ENCODE measurements at regions not wholly inside any gene's neighbourhood (a gene's known extent, or its start where the extent isn't known, plus 50 kb on each side); places are given as distances from the start of the nearest gene placed in this dataset.

DNA sequence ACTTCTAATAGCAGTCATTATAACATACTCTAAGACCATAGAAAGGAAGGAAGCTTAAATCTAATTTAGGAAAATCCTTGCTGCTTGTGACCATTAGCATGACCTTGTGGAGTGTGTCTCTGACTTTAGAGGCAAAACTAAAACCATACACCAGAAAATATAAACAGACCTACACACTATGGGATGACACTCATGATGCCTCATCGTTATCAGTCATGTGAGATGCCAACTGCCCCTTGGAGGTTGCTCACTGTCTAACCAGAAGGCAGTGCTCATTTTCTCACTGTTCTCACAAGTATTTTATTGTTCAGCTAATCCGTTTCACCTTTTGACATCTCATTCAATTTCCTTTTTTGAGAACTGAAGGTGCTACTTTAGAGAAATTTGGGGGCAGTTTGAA is 376.9 kb downstream of the RND3 start:
- DNase-seq = no peak
- Mint-ChIP-seq H3K36me3 (no peaks in the 10 kb centered on the region), H3K9me3 (peaks cover 0 to 23% (median 4%) of the 10 kb centered on the region in 7 donors)

DNA sequence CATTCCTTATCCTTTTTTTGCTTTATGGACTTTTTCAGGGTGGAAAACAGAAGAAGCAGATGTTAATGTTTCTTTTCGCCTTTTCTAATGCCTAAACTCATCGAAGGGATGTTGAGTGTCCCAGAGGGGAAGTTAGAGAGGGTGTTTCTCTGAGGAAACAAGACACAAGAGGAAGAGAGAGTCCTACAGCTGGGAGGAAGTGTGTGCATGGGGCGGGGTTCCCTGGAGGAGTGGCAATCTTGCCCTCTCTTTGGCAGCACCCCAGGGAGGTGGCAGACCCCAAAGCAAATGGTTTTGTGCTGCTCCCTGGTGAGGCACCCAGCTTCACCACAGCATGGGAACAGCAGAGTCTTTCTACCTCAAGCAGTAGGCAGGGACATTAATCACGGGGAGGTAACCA is 377.6 kb downstream of the RND3 start:
- Mint-ChIP-seq H3K27ac (no peak overlapping the region), H3K27me3 (no peaks in the 10 kb centered on the region), H3K36me3 (no peaks in the 10 kb centered on the region), H3K4me3 (no peak overlapping the region), H3K4me1 (no peaks in the 10 kb centered on the region), H3K9me3 (peaks cover 0 to 27% (median 4%) of the 10 kb centered on the region in 7 donors)
- DNase-seq (no peak), ATAC-seq (ENCODE audit: low read depth in 2 of 2) (no peak)

More for the DNA sequence above, 376.9 kb downstream of the RND3 start:
- no peak overlapping the region for H3K4me3 Mint-ChIP-seq
- no peaks in the 10 kb centered on the region for H3K4me1 Mint-ChIP-seq
- H3K27ac Mint-ChIP-seq = no peak overlapping the region
- H3K27me3 Mint-ChIP-seq = no peaks in the 10 kb centered on the region
- ATAC-seq (ENCODE audit: low read depth in 2 of 2) = no peak

GRCh38 chr2:150109028-150109427 is 378.4 kb downstream of the RND3 start:
- no peaks in the 10 kb centered on the region for H3K36me3 Mint-ChIP-seq
- H3K27me3 Mint-ChIP-seq = no peaks in the 10 kb centered on the region
- H3K4me1 Mint-ChIP-seq = no peaks in the 10 kb centered on the region
- no peak for ATAC-seq (ENCODE audit: low read depth in 2 of 2)
- peaks cover 0 to 32% (median 4%) of the 10 kb centered on the region in 7 donors for H3K9me3 Mint-ChIP-seq
- H3K4me3 Mint-ChIP-seq = no peak overlapping the region
- no peak overlapping the region for H3K27ac Mint-ChIP-seq
- no peak for DNase-seq

DNA sequence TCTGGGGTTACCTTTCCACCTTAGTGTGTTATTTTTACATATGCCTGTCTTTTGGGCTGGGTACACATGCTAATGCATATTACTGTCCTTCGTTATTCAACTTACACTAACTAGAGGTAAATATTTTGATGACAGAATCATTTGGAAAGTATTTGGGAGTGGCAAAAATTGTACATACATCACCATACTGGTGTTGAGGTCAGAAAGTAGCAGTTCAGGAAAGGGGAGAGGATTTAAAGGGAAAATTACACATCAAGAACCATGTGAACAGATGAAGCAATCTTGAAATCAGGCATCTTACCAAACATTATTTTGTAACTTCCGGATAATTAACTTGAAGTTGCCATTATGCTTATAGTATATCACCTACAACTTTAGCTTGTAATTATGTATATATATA is 379.7 kb downstream of the RND3 start:
- ATAC-seq (ENCODE audit: low read depth in 2 of 2) (no peak), DNase-seq (no peak)
- Mint-ChIP-seq H3K4me3 (no peak overlapping the region), H3K4me1 (no peaks in the 10 kb centered on the region), H3K27me3 (no peaks in the 10 kb centered on the region), H3K36me3 (no peaks in the 10 kb centered on the region), H3K9me3 (peaks cover 0 to 32% (median 8%) of the 10 kb centered on the region in 7 donors), H3K27ac (no peak overlapping the region)

- ATAC-seq (ENCODE audit: low read depth in 2 of 2) = no peak
Observed at GRCh38 chr2:150107170-150107569, 380.3 kb downstream of the RND3 start.

DNA sequence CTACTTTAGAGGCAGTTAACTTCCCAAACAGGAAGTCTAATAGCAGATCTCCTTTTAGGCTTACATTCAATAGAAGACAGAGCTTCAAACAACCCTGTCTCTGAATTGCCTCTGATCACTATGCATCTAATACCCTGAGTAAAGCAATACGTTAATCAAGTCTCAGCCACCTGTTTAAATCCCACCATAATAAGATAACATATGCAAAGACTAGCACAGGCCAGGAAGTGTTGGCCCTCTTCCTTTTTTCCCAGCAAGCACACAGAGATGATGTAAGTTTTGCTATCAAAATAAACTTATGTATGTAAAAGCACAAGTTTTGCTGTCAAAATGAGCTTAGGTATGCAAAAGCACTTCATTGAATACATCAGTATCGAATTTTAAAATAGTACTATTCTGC is 385.5 kb downstream of the RND3 start:
- Mint-ChIP-seq H3K9me3 (peaks cover 2 to 21% (median 6%) of the 10 kb centered on the region in 7 donors), H3K27me3 (no peaks in the 10 kb centered on the region), H3K4me3 (no peak overlapping the region), H3K4me1 (no peaks in the 10 kb centered on the region), H3K36me3 (no peaks in the 10 kb centered on the region), H3K27ac (no peak overlapping the region)
- no peak for ATAC-seq (ENCODE audit: low read depth in 2 of 2)
- no peak for DNase-seq

More at GRCh38 chr2:150107170-150107569, 380.3 kb downstream of the RND3 start:
- Mint-ChIP-seq H3K27me3 (no peaks in the 10 kb centered on the region), H3K27ac (no peak overlapping the region), H3K4me1 (no peaks in the 10 kb centered on the region), H3K36me3 (no peaks in the 10 kb centered on the region), H3K9me3 (peaks cover 0 to 32% (median 8%) of the 10 kb centered on the region in 7 donors), H3K4me3 (no peak overlapping the region)
- no peak for DNase-seq

GRCh38 chr2:150100834-150101233 is 386.6 kb downstream of the RND3 start:
- peaks cover 0 to 13% (median 4%) of the 10 kb centered on the region in 7 donors for H3K9me3 Mint-ChIP-seq
- DNase-seq = no peak
- H3K27ac Mint-ChIP-seq = no peak overlapping the region
- H3K36me3 Mint-ChIP-seq = no peaks in the 10 kb centered on the region
- no peaks in the 10 kb centered on the region for H3K4me1 Mint-ChIP-seq
- no peaks in the 10 kb centered on the region for H3K27me3 Mint-ChIP-seq
- no peak overlapping the region for H3K4me3 Mint-ChIP-seq
- no peak for ATAC-seq (ENCODE audit: low read depth in 2 of 2)

DNA sequence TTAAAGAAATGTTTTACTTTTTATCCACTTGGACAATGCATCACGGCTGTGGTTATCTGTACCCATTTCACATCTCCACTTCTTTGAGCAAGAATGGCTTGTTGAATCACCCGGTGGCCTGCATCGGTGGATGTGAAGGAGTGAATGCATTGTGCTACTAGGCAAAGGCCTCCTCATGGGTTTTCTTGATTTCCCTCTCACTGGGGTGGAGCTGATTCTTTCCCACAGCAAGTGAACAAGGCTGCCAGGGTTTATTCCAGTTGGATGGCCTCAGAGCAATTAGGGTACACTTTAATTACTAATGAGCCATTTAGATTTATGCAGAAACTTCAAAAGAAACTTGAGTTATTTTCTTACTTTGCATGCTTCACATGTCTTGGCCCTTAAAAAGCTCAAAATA is 387.1 kb downstream of the RND3 start:
- Mint-ChIP-seq H3K36me3 (no peaks in the 10 kb centered on the region), H3K4me3 (no peak overlapping the region), H3K27ac (no peak overlapping the region), H3K27me3 (no peaks in the 10 kb centered on the region), H3K4me1 (no peaks in the 10 kb centered on the region), H3K9me3 (peaks cover 0 to 9% (median 5%) of the 10 kb centered on the region in 7 donors)
- no peak for DNase-seq
- no peak for ATAC-seq (ENCODE audit: low read depth in 2 of 2)

GRCh38 chr2:150099805-150100204 is 387.7 kb downstream of the RND3 start:
- no peak overlapping the region for H3K27ac Mint-ChIP-seq
- no peaks in the 10 kb centered on the region for H3K4me1 Mint-ChIP-seq
- DNase-seq (no peak), ATAC-seq (ENCODE audit: low read depth in 2 of 2) (no peak)
- H3K4me3 Mint-ChIP-seq = no peak overlapping the region
- H3K27me3 Mint-ChIP-seq = no peaks in the 10 kb centered on the region
- H3K36me3 Mint-ChIP-seq = no peaks in the 10 kb centered on the region
- H3K9me3 Mint-ChIP-seq = peaks cover 0 to 7% (median 4%) of the 10 kb centered on the region in 7 donors

DNA sequence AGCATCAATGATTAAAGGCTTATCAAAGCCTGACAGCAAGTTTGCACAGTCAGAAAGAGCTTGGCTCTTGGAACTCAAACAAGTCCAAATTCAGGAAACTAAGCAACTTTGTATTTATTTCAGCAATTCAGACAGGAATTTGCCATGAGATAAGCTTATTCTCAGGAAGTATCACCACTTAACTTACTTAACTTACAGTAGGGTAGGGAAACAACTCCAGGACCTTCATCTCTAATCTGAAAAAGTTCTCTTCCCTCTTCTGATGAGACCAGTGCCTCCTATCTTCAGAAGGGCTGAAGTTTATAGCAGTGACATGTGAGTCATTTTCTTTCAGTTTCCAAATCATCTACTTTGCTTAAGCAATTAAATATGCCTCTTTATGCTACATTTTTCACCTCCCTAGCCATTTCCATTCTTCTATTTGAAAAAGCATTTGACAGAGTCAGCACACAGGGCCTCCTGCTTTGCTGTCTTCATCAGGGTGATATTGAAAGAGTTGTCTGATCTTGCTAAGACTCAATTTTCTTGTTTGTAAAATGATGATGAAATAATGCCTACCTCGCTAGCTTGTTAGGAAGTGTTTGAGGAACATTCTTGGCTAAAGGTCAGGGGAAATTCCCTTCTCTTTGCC is 389.5 kb downstream of the RND3 start:
- Mint-ChIP-seq H3K4me3 (no peak overlapping the region), H3K36me3 (no peaks in the 10 kb centered on the region), H3K27me3 (no peaks in the 10 kb centered on the region), H3K9me3 (peaks cover 0 to 5% (median 0%) of the 10 kb centered on the region in 7 donors), H3K4me1 (no peaks in the 10 kb centered on the region), H3K27ac (no peak overlapping the region)
- no peak for DNase-seq
- no peak for ATAC-seq (ENCODE audit: low read depth in 2 of 2)

DNA sequence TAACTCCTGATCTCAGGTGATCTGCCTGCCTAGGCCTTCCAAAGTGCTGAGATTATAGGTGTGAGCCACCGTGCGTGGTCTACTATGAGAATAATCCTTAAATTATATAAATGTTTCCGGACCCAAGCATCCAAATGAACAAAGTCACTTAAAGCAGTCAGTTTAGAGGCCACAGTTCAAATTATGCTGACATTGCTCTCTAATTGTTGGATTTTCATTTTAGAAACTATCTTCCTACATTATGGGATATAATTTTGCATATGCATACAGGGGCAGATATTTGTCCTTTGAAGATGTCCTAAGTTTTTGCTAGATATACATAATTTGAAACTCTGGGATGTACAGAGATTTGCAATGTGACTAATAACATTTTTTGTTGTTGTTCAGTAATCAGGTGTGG is 390.1 kb downstream of the RND3 start:
- H3K27me3 Mint-ChIP-seq = no peaks in the 10 kb centered on the region
- no peak for DNase-seq
- ATAC-seq (ENCODE audit: low read depth in 2 of 2) = no peak
- peaks cover 0 to 5% (median 0%) of the 10 kb centered on the region in 7 donors for H3K9me3 Mint-ChIP-seq
- no peaks in the 10 kb centered on the region for H3K36me3 Mint-ChIP-seq
- H3K4me3 Mint-ChIP-seq = no peak overlapping the region
- H3K27ac Mint-ChIP-seq = no peak overlapping the region
- no peaks in the 10 kb centered on the region for H3K4me1 Mint-ChIP-seq

DNA sequence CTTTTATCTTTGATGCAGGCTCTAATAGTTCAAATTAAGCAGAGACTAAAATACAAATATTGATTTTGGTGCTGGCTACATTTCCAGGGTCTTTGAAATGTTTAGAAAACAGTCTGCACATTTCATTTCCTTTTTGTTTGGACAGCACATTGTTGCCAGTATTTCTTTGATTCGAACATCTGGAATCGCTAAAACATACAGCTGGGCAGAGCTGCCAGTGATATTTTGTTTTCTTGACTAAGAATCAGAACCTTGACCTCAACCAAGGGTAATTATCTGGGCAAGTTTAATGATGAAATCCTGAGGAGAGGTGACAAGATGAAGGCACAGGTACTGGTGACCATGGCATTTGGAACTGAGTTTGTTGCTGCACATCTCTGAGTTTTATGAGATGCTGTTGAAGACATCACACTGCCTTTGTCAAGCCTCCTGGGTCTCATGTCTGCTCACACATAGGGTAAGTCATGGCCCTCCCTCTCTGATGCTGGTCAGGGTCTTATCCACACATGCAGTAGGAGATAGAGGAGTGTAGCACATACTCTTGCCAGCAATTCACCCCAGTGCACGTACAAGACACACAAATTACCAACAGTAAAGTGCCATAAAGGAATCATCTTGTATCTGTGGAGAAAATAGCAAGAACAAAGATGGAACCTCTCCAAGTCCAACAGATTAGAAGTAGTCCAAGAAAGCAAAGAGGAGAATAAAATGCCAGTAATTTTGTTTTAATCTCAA is 391.9 kb downstream of the RND3 start:
- Mint-ChIP-seq H3K9me3 (peaks cover 0 to 3% (median 0%) of the 10 kb centered on the region in 7 donors), H3K4me3 (no peak overlapping the region), H3K27ac (no peak overlapping the region), H3K27me3 (no peaks in the 10 kb centered on the region), H3K36me3 (no peaks in the 10 kb centered on the region), H3K4me1 (no peaks in the 10 kb centered on the region)
- no peak for DNase-seq
- no peak for ATAC-seq (ENCODE audit: low read depth in 2 of 2)

DNA sequence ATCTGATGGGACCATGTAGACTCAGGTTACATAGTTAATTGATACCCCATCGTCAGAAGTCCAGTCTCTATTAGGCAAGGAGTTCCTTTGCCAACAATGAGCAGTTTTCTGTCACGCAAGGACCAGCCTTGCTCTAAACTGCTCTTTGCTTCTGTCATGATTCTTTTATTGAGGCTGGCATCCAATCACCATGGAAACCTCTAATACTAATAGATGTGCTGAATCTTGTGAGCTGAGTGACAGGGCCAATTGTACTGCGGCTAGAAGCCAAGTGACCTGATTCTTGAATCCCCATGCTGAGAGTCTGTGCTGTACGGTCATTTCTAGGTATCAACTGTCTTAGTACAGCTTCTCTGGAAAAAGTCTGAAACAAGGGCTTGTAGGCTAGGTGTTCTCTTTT is 395.6 kb downstream of the RND3 start:
- H3K4me3 Mint-ChIP-seq = no peak overlapping the region
- H3K27me3 Mint-ChIP-seq = no peaks in the 10 kb centered on the region
- DNase-seq (no peak), ATAC-seq (ENCODE audit: low read depth in 2 of 2) (no peak)
- H3K27ac Mint-ChIP-seq = no peak overlapping the region
- peaks cover 0 to 3% (median 0%) of the 10 kb centered on the region in 7 donors for H3K9me3 Mint-ChIP-seq
- no peaks in the 10 kb centered on the region for H3K36me3 Mint-ChIP-seq
- H3K4me1 Mint-ChIP-seq = no peaks in the 10 kb centered on the region

GRCh38 chr2:150090031-150090430 is 397.4 kb downstream of the RND3 start:
- Mint-ChIP-seq H3K9me3 (peaks cover 0 to 4% (median 1%) of the 10 kb centered on the region in 7 donors), H3K36me3 (no peaks in the 10 kb centered on the region), H3K27ac (no peak overlapping the region), H3K27me3 (no peaks in the 10 kb centered on the region), H3K4me1 (no peaks in the 10 kb centered on the region), H3K4me3 (no peak overlapping the region)
- no peak for DNase-seq
- ATAC-seq (ENCODE audit: low read depth in 2 of 2) = no peak
